RWPE1 (cell line): ENCODE measurements at regions not wholly inside any gene's neighbourhood (a gene's known extent, or its start where the extent isn't known, plus 50 kb on each side); places are given as distances from the start of the nearest gene placed in this dataset.

Experiments used
- CTCF ChIA-PET: fragments of 350-600 bp; sonication (Branson Sonifier 250); formaldehyde crosslinking; extraction: SDS; loops from one replicate; lab custom pipeline; 2021; lab: Yijun Ruan, JAX
- POLR2A ChIA-PET: fragments of 400-600 bp; formaldehyde crosslinking; extraction: SDS; loops from one replicate; lab custom pipeline; 2020; ENCODE audit warnings: antibody characterized with exemption; ENCODE audit not compliant: low non-redundant PET; lab: Yijun Ruan, JAX
- DNase-seq: peaks from one replicate; pipeline ENCODE4 v3.0.0; 2012; ENCODE audit warnings: low spot score
- H3K27ac ChIP-seq: fragments of 450-650 bp; 2 replicates; pipeline ENCODE4 v1.5.1; 2017
- TF ChIP-seq, protein P1 (sequence below): fragments of 450-650 bp; conservative IDR thresholded peaks from 2 replicates; pipeline ENCODE4 v1.5.1; 2017; ENCODE audit warnings: low read depth, mild to moderate bottlenecking

DNA sequence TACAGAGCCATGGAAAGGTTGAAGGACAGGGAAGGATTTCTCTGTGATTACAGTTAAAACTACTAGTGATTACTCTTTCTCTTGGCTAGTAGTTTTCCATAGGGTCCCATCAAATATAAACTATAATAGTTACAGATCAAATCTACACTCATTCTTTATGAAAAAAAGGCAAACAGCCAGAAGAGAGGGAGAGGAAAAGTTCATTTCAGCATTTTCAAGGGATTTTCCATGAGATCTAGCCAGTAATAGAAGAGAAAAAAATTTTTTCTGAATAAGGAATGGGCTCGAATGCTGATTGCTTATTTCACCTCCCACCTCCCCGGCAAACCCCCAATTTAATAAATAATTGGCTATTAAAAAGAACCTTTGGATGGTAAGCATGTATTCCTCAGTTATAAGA, 74.8 kb upstream of the BLID start:
- H3K27ac ChIP-seq: no peak overlapping the region
- ChIA-PET CTCF (interaction anchor here (1.1 kb wide), 1 partner anchor 12 kb away, joined by 5 read pairs; no protein-coding TSS in a partner anchor), POLR2A (no interaction called here)
- TF ChIP-seq, protein P1, sequence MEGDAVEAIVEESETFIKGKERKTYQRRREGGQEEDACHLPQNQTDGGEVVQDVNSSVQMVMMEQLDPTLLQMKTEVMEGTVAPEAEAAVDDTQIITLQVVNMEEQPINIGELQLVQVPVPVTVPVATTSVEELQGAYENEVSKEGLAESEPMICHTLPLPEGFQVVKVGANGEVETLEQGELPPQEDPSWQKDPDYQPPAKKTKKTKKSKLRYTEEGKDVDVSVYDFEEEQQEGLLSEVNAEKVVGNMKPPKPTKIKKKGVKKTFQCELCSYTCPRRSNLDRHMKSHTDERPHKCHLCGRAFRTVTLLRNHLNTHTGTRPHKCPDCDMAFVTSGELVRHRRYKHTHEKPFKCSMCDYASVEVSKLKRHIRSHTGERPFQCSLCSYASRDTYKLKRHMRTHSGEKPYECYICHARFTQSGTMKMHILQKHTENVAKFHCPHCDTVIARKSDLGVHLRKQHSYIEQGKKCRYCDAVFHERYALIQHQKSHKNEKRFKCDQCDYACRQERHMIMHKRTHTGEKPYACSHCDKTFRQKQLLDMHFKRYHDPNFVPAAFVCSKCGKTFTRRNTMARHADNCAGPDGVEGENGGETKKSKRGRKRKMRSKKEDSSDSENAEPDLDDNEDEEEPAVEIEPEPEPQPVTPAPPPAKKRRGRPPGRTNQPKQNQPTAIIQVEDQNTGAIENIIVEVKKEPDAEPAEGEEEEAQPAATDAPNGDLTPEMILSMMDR: no peak
- no peak for DNase-seq

DNA sequence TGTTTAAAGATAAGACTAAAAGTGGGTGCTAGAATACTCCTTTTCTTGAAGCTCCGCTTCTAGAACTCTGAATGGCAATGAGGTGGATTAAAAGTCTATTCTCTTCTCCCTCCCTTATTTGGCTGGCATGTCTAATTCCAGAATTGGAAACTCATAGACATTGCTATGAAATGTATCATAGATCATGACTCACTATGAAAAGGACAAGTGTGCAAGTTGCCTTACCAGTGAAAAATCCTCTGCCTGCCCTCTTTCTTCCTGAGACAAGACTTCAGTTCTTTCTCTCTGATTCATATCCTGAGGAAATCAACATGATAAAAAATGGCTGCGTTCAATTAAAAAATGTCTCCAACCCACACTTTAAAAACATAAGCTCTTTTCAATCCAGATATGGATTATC, 73.2 kb upstream of the BLID start:
- POLR2A ChIA-PET: no interaction called here
- DNase-seq: peak; percentile 74

DNA sequence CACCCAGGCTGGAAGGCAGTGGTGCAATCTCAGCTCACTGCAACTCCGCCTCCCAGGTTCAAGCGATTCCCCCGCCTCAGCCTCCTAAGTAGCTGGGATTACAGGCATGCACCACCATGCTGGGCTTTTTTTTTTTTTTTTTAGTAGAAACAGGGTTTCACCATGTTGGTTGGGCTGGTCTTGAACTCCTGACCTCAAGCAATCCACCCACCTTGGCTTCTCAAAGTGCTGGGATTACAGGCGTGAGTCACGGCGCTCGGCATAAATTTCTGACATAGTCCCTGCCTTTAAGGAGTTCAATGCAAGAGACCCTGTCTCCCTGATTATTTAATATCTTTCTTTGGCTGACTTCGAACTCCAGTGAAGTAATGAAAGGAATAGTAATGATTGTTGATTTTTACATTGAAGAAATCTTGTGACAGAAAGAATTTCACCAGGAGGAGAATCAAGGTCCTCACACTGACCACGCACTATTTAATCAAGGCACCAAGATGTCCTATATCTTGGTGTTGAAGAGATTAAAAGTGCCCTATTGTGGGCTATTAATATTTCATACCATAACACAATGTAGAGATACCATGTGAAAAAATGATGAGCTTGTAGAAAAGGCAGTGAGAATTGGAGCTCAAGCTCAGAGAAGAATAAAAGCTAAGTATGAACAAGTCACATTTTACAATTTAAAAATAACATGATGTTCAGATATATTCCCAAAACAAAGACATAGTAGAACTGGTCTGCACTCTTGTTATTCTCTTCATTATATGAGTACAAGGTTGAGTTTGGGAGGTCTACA, 71.6 kb upstream of the BLID start:
- TF ChIP-seq, protein P1: no peak
- peak overlapping the region; percentile 80 for H3K27ac ChIP-seq
- ChIA-PET CTCF (no interaction called here), POLR2A (interaction anchor here (0.6 kb wide), 1 partner anchor 295 kb away, joined by 4 read pairs; no protein-coding TSS in a partner anchor)
- DNase-seq: no peak

More for the DNA sequence above, 73.2 kb upstream of the BLID start:
- H3K27ac ChIP-seq: no peak overlapping the region
- TF ChIP-seq, protein P1: no peak
- CTCF ChIA-PET: interaction anchor here (0.7 to 1.2 kb wide), 2 partner anchors 15 to 534 kb away, joined by 3 to 8 read pairs; no protein-coding TSS in a partner anchor

DNA sequence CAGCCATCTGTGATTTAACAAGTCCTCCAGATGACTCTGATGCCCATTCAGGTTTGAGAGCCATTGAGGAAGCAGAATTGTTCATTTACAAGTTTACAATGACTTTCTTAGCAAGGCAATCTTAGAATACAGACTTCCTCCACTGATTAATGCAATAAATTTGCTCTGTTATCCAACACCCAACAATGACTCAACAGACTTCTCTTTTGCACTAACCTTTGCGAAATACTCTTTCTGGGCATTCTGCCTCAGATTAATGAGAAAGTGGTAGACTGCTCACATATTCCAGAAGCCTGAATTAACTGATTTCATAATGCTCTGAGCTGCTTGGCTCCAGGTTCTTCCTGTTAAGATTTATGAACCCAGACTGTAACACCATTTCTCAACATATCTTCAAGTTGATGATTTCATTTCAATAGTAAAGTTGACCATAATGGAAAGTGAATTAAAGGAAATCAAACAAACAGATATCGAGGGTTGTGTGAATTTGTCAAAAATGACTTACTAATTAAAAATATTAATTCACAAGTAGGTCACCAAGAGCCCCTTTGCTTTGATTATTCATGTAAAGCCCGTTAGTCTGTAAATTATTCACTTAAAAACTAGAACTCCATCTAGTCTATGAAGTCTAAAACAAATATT, 70.5 kb upstream of the BLID start:
- DNase-seq: peak; percentile 38
- TF ChIP-seq, protein P1: no peak
- ChIA-PET CTCF (no interaction called here), POLR2A (no interaction called here)
- H3K27ac ChIP-seq: no peak overlapping the region

DNA sequence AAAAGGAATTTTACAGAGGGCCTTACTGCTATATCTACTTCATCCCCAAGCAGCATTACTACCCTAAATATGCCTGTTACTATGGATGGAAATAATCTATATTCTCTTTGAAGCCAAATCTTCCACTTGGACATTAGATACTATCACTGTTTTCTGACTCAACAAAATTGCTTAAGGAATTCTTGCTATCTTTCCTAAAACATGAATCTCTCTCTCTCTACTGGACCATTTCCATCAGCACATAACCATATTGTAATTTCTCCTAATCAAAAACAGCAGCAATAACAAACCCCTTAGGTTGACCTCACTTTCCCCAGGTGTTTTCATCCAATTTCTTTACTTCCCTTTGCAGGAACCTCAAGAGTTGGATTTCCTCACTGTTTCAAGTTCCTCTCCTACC, 67.9 kb upstream of the BLID start:
- CTCF ChIA-PET: no interaction called here
- POLR2A ChIA-PET: no interaction called here
- TF ChIP-seq, protein P1: no peak
- no peak for DNase-seq
- no peak overlapping the region for H3K27ac ChIP-seq

DNA sequence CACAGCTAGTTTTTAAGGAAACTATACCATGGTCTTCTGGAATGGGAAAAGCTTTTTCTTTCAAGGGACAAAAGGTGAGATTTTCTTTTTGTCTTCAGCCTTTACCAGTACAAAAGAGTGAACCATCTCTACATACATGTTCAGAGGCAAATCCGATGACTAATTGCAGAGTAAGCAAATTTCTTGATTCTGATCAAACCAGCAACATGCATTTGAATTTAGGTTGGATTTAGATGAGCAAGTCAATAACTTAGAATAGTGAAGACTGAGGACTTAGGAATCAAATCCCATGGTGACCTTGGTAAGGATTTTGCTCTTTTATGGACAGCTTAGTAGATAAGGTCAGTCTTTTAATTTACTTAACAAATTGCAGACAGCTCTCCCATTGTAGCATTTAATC, 65.9 kb upstream of the BLID start:
- CTCF ChIA-PET: interaction anchor here (0.6 kb wide), 1 partner anchor 398 kb away, joined by 6 read pairs; no protein-coding TSS in a partner anchor
- TF ChIP-seq, protein P1: no peak
- POLR2A ChIA-PET: no interaction called here
- H3K27ac ChIP-seq: no peak overlapping the region
- DNase-seq: no peak
